GM08714 (cell line): ENCODE measurements at regions not wholly inside any gene's neighbourhood (a gene's known extent, or its start where the extent isn't known, plus 50 kb on each side); places are given as distances from the start of the nearest gene placed in this dataset.
"Not testable (repeated sequence)": the region's sequence is repeated elsewhere in the genome, so short reads cannot be mapped to it uniquely, and the experiment has no call there.

Experiments used
- H3K4me3 ChIP-seq: fragments of 200-500 bp; sonication (Bioruptor generic); 2 replicates; pipeline ENCODE4 v1.5.1; 2014; ENCODE audit warnings: mild to moderate bottlenecking, low read length, inconsistent platforms
- ZNF274 ChIP-seq: IDR thresholded peaks from 2 replicates; pipeline ENCODE4 v1.6.1; 2012; ENCODE audit warnings: mild to moderate bottlenecking, low read depth, low read length

- TF ChIP-seq ZNF274 = no peak
- no peak overlapping the region for H3K4me3 ChIP-seq
Measured at GRCh38 chr10:3659203-3659917, 125.6 kb downstream of the KLF6 start.

- no peak for TF ChIP-seq ZNF274
- no peak overlapping the region for H3K4me3 ChIP-seq
Measured at GRCh38 chr10:3658766-3659165, 126.2 kb downstream of the KLF6 start.

GRCh38 chr10:3656214-3656613 lies 128.8 kb downstream of the KLF6 start:
- no peak overlapping the region for H3K4me3 ChIP-seq
- TF ChIP-seq ZNF274 = no peak

- no peak overlapping the region for H3K4me3 ChIP-seq
- TF ChIP-seq ZNF274 = no peak
Measured at GRCh38 chr10:3655528-3655927, 129.5 kb downstream of the KLF6 start.

- TF ChIP-seq ZNF274 = no peak
- H3K4me3 ChIP-seq = no peak overlapping the region
Measured at GRCh38 chr10:3654980-3655379, 130.0 kb downstream of the KLF6 start.

GRCh38 chr10:3654496-3654895 lies 130.5 kb downstream of the KLF6 start:
- no peak overlapping the region for H3K4me3 ChIP-seq
- no peak for TF ChIP-seq ZNF274

- not testable (repeated sequence) for H3K4me3 ChIP-seq
Measured at GRCh38 chr10:3653303-3653702, 131.7 kb downstream of the KLF6 start.

GRCh38 chr10:3652886-3653285 lies 132.1 kb downstream of the KLF6 start:
- TF ChIP-seq ZNF274 = no peak
- no peak overlapping the region for H3K4me3 ChIP-seq

- no peak overlapping the region for H3K4me3 ChIP-seq
- no peak for TF ChIP-seq ZNF274
Measured at GRCh38 chr10:3651969-3652653, 132.9 kb downstream of the KLF6 start.

- no peak for TF ChIP-seq ZNF274
- no peak overlapping the region for H3K4me3 ChIP-seq
Measured at GRCh38 chr10:3648576-3648975, 136.4 kb downstream of the KLF6 start.

GRCh38 chr10:3648170-3648569 lies 136.8 kb downstream of the KLF6 start:
- no peak for TF ChIP-seq ZNF274

GRCh38 chr10:3647074-3647473 lies 137.9 kb downstream of the KLF6 start:
- TF ChIP-seq ZNF274 = no peak
- no peak overlapping the region for H3K4me3 ChIP-seq

More at GRCh38 chr10:3648170-3648569, 136.8 kb downstream of the KLF6 start:
- H3K4me3 ChIP-seq = no peak overlapping the region

GRCh38 chr10:3645406-3645805 lies 139.6 kb downstream of the KLF6 start:
- TF ChIP-seq ZNF274 = no peak
- H3K4me3 ChIP-seq = no peak overlapping the region

- H3K4me3 ChIP-seq = no peak overlapping the region
- TF ChIP-seq ZNF274 = no peak
Measured at GRCh38 chr10:3640816-3641215, 144.2 kb downstream of the KLF6 start.

GRCh38 chr10:3639546-3639945 lies 145.5 kb downstream of the KLF6 start:
- TF ChIP-seq ZNF274 = no peak
- H3K4me3 ChIP-seq = no peak overlapping the region

- no peak for TF ChIP-seq ZNF274
- no peak overlapping the region for H3K4me3 ChIP-seq
Measured at GRCh38 chr10:3636356-3637181, 148.4 kb downstream of the KLF6 start.
